ENCODE measurements at regions not wholly inside any gene's neighbourhood (a gene's known extent, or its start where the extent isn't known, plus 50 kb on each side); places are given as distances from the start of the nearest gene placed in this dataset.

DNA sequence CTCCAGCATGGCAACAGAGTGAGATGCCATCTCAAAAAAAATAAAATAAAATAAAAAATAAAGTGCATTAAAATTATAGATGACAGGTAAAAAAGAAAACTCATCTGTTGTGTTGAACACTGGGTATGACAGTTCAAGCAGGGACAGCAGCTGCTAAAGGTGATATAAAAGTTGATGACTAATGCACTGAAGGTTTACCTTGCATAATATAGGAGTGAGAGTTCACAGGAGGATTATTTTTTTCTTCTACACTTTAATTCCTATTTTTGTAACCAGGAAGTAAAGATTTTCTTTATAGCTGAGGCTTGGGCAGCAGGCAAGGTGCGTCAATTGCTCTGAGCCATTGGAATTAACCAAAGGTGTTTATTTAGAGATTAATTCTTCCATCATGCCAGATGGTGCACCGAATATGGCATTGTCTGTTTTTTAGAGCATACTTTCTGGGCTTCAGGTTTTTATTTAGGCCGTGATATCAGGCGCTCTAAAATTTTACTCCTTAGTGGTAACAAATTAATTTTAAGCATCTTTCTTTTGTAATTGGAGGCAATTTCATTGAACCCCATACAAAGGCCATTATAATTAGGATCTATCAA, 337.0 kb upstream of the SLC10A2 start:
- H3K4me3 ChIP-seq (replicated peaks in 1 of 2; ENCODE audit: low read depth in 2 of 2, low read length in 2 of 2) = no peak overlapping the region
- no peak for DNase-seq (ENCODE audit: low read depth in 2 of 2)
- TF ChIP-seq, protein P1, sequence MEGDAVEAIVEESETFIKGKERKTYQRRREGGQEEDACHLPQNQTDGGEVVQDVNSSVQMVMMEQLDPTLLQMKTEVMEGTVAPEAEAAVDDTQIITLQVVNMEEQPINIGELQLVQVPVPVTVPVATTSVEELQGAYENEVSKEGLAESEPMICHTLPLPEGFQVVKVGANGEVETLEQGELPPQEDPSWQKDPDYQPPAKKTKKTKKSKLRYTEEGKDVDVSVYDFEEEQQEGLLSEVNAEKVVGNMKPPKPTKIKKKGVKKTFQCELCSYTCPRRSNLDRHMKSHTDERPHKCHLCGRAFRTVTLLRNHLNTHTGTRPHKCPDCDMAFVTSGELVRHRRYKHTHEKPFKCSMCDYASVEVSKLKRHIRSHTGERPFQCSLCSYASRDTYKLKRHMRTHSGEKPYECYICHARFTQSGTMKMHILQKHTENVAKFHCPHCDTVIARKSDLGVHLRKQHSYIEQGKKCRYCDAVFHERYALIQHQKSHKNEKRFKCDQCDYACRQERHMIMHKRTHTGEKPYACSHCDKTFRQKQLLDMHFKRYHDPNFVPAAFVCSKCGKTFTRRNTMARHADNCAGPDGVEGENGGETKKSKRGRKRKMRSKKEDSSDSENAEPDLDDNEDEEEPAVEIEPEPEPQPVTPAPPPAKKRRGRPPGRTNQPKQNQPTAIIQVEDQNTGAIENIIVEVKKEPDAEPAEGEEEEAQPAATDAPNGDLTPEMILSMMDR (IDR thresholded peaks at IDR 0.05; ENCODE audit: low read depth, low read length) = no peak

DNA sequence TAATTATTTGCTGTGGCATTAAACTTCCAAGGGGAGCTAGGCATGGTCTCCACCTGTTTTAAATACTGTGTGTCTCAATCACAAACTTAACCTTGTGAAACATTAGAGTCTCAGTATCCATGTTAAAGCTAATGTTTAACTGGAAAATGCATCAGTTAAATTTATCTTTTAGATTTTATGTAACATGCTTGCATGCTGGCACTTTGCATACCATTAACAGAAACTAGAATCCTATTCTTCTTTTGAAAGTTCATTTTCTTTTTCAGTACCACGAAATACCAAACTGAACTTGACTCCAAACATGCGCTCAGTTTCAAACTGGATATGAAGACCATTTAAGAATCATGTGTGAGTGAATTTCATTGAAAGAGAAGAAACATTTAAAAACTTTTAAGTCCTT, 328.9 kb upstream of the SLC10A2 start:
- TF ChIP-seq, protein P1 (IDR thresholded peaks at IDR 0.05; ENCODE audit: low read depth, low read length) = no peak
- H3K4me3 ChIP-seq (replicated peaks in 1 of 2; ENCODE audit: low read depth in 2 of 2, low read length in 2 of 2) = no peak overlapping the region
- no peak for DNase-seq (ENCODE audit: low read depth in 2 of 2)

DNA sequence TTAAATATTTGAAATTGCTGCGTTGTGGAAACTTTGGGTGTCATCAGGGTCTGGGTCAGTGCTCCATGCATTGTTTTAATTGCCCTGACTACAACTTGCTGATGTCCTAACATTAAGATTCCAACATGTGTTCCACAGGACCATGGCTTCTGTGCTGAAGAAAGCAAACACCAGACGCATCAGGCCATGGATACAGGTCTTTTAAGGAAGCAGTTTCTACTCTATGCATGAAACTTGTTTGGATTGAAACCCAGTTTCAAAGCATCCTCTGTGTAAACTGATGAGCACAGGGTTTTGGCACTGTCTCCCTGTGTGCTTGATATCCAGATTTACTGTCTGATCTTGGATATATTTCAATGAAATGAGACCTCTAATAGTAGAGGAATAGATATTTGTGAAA, 328.4 kb upstream of the SLC10A2 start:
- TF ChIP-seq, protein P1 (IDR thresholded peaks at IDR 0.05; ENCODE audit: low read depth, low read length) = no peak
- H3K4me3 ChIP-seq (replicated peaks in 1 of 2; ENCODE audit: low read depth in 2 of 2, low read length in 2 of 2) = no peak overlapping the region
- no peak for DNase-seq (ENCODE audit: low read depth in 2 of 2)

DNA sequence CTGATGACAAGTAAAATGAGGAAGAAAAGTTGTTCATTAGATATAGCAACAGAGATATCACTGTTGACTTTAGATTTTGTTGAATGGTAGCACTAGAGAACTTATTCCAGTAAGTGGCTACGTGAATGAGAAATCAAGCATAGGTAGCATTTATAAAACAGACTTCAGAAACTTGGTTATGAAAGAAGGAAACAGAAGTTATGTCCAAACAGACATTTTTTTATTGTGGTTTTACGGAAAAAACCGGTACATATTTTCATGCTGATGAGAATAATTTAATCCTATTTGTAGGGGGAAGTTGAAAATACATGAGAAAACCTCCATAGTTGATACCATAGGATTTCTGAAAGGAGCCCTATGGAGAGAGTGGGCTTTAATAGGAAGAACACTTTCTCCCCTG, 325.7 kb upstream of the SLC10A2 start:
- H3K4me3 ChIP-seq (replicated peaks in 1 of 2; ENCODE audit: low read depth in 2 of 2, low read length in 2 of 2) = no peak overlapping the region
- DNase-seq (ENCODE audit: low read depth in 2 of 2) = no peak
- TF ChIP-seq, protein P1 (IDR thresholded peaks at IDR 0.05; ENCODE audit: low read depth, low read length) = no peak

- no peak for DNase-seq (ENCODE audit: low read depth in 2 of 2)
- TF ChIP-seq, protein P1 (IDR thresholded peaks at IDR 0.05; ENCODE audit: low read depth, low read length) = no peak
- H3K4me3 ChIP-seq (replicated peaks in 1 of 2; ENCODE audit: low read depth in 2 of 2, low read length in 2 of 2) = no peak overlapping the region
Measured at GRCh38 chr13:103388839-103389238, 322.6 kb upstream of the SLC10A2 start.

DNA sequence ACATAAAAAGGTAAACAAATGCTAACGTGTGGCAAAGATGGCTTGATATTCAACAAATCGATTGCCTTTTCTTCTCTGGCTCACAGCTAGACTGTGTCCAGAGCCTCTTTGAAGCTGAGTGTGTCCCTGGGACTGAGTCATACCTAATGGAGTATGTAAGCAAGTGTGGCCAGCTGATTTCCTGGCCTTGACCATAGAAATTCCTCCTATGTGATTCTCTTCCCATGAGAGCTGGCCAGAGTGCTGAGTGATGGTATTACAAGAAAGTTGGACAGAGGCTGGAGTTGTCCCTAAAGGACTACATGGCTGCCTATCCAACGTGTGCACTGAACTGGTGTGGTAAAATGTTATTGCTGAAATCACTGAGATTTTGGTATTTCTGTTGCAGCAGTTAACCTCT, 320.1 kb upstream of the SLC10A2 start:
- peak; percentile 2 to 56 for DNase-seq (ENCODE audit: low read depth in 2 of 2)
- TF ChIP-seq, protein P1 (IDR thresholded peaks at IDR 0.05; ENCODE audit: low read depth, low read length) = no peak
- H3K4me3 ChIP-seq (replicated peaks in 1 of 2; ENCODE audit: low read depth in 2 of 2, low read length in 2 of 2) = no peak overlapping the region

- H3K4me3 ChIP-seq (replicated peaks in 1 of 2; ENCODE audit: low read depth in 2 of 2, low read length in 2 of 2) = no peak overlapping the region
- DNase-seq (ENCODE audit: low read depth in 2 of 2) = no peak
- TF ChIP-seq, protein P1 (IDR thresholded peaks at IDR 0.05; ENCODE audit: low read depth, low read length) = no peak
Measured at GRCh38 chr13:103373916-103374315, 307.7 kb upstream of the SLC10A2 start.
